ENCODE measurements at regions not wholly inside any gene's neighbourhood (a gene's known extent, or its start where the extent isn't known, plus 50 kb on each side); places are given as distances from the start of the nearest gene placed in this dataset.

DNA sequence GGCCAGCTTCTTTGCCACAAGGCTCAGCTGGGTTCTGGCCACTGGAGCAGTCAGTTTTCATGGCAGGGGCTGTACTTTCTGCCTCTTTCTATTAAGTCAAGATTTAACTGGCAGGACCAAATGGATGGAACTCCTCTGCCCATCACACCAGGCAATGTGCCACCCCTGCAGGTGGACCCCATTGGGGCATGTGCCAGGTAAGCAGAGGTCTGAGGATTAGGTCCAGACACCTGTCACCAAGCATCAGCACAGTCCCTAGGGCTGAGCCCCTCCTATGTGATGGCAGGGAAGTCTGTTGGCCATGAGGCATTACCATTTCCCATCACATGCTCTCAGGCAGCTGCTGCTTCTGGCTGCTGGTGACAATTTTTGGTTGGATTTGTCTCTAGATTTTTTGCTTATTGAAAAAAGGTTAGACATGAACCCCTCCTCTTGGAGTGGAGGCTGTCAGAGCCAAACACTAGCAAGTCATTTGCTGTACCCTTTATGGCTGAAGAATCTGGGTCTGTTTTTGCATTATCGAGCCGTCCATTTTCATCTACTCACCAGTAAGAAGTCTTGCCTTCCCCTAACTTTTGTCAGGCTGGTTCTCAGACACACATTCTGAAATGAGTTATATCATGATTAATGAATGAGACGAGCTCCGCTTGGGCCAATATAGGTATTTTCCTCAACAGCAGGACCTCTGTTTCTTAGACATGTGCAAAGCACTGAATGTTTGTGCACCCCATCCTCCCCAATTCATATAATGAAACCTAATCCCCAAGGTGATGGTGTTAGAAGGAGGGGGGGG lies 328.0 kb downstream of the TSN start:
- TF ChIP-seq JUN (IDR thresholded peaks at IDR 0.05; ENCODE audit: low read depth, low read length) (no peak), MAFK (IDR thresholded peaks at IDR 0.05; ENCODE audit: low read depth, low read length) (no peak), NRF1 (IDR thresholded peaks at IDR 0.05; ENCODE audit: low read depth, low read length) (no peak), USF2 (IDR thresholded peaks at IDR 0.05; ENCODE audit: low read length) (no peak), SIN3A (conservative IDR thresholded peaks at IDR 0.05 in 1 of 2, IDR thresholded peaks at IDR 0.05 in 1 of 2; ENCODE audit: low read depth in 1 of 2, low read length in 2 of 2) (no peak), EP300 (IDR thresholded peaks at IDR 0.05; ENCODE audit: borderline replicate concordance in 1 of 2, low read depth in 2 of 2, low read length in 2 of 2) (no peak)
- TF ChIP-seq, protein P1, sequence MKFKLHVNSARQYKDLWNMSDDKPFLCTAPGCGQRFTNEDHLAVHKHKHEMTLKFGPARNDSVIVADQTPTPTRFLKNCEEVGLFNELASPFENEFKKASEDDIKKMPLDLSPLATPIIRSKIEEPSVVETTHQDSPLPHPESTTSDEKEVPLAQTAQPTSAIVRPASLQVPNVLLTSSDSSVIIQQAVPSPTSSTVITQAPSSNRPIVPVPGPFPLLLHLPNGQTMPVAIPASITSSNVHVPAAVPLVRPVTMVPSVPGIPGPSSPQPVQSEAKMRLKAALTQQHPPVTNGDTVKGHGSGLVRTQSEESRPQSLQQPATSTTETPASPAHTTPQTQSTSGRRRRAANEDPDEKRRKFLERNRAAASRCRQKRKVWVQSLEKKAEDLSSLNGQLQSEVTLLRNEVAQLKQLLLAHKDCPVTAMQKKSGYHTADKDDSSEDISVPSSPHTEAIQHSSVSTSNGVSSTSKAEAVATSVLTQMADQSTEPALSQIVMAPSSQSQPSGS (IDR thresholded peaks at IDR 0.05; ENCODE audit: low read length) = no peak
- TF ChIP-seq, protein P2, sequence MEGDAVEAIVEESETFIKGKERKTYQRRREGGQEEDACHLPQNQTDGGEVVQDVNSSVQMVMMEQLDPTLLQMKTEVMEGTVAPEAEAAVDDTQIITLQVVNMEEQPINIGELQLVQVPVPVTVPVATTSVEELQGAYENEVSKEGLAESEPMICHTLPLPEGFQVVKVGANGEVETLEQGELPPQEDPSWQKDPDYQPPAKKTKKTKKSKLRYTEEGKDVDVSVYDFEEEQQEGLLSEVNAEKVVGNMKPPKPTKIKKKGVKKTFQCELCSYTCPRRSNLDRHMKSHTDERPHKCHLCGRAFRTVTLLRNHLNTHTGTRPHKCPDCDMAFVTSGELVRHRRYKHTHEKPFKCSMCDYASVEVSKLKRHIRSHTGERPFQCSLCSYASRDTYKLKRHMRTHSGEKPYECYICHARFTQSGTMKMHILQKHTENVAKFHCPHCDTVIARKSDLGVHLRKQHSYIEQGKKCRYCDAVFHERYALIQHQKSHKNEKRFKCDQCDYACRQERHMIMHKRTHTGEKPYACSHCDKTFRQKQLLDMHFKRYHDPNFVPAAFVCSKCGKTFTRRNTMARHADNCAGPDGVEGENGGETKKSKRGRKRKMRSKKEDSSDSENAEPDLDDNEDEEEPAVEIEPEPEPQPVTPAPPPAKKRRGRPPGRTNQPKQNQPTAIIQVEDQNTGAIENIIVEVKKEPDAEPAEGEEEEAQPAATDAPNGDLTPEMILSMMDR (IDR thresholded peaks at IDR 0.05; ENCODE audit: control extremely low read depth in 1 of 3, insufficient read depth in 1 of 3, low read depth in 1 of 3, low read length in 3 of 3) = no peak
